ENCODE measurements at regions not wholly inside any gene's neighbourhood (a gene's known extent, or its start where the extent isn't known, plus 50 kb on each side); places are given as distances from the start of the nearest gene placed in this dataset.

GRCh38 chr4:179719766-179720450 lies 2277.7 kb upstream of the AGA start:
- TF ChIP-seq POLR2A (IDR thresholded peaks at IDR 0.05): no peak
- TF ChIP-seq, protein P1, sequence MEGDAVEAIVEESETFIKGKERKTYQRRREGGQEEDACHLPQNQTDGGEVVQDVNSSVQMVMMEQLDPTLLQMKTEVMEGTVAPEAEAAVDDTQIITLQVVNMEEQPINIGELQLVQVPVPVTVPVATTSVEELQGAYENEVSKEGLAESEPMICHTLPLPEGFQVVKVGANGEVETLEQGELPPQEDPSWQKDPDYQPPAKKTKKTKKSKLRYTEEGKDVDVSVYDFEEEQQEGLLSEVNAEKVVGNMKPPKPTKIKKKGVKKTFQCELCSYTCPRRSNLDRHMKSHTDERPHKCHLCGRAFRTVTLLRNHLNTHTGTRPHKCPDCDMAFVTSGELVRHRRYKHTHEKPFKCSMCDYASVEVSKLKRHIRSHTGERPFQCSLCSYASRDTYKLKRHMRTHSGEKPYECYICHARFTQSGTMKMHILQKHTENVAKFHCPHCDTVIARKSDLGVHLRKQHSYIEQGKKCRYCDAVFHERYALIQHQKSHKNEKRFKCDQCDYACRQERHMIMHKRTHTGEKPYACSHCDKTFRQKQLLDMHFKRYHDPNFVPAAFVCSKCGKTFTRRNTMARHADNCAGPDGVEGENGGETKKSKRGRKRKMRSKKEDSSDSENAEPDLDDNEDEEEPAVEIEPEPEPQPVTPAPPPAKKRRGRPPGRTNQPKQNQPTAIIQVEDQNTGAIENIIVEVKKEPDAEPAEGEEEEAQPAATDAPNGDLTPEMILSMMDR (IDR thresholded peaks at IDR 0.05): no peak
